SH-SY5Y (cell line): ENCODE measurements at regions not wholly inside any gene's neighbourhood (a gene's known extent, or its start where the extent isn't known, plus 50 kb on each side); places are given as distances from the start of the nearest gene placed in this dataset.

Source experiments
- GATA2 ChIP-seq: IDR thresholded peaks from 2 replicates; pipeline ENCODE4 v1.6.1; 2011; ENCODE audit warnings: mild to moderate bottlenecking, low read depth, low read length
- GATA3 ChIP-seq: IDR thresholded peaks from 2 replicates; pipeline ENCODE4 v1.6.1; 2011; ENCODE audit warnings: low read depth, mild to moderate bottlenecking, low read length, moderate library complexity

- TF ChIP-seq GATA2 = no peak
- TF ChIP-seq GATA3 = no peak
These were observed 128.6 kb upstream of the PWP1 start for GRCh38 chr12:107557026-107557425.

GRCh38 chr12:107557589-107558100 is 128.0 kb upstream of the PWP1 start:
- no peak for TF ChIP-seq GATA3
- no peak for TF ChIP-seq GATA2

- no peak for TF ChIP-seq GATA2
- TF ChIP-seq GATA3 = no peak
These were observed 127.3 kb upstream of the PWP1 start for GRCh38 chr12:107558141-107558815.

GRCh38 chr12:107558816-107559382 is 126.7 kb upstream of the PWP1 start:
- TF ChIP-seq GATA2 = no peak
- TF ChIP-seq GATA3 = no peak

- TF ChIP-seq GATA3 (no peak), GATA2 (no peak)
These were observed 125.3 kb upstream of the PWP1 start for GRCh38 chr12:107560165-107560898.

GRCh38 chr12:107560899-107561285 is 124.7 kb upstream of the PWP1 start:
- TF ChIP-seq GATA3 = no peak
- no peak for TF ChIP-seq GATA2

- no peak for TF ChIP-seq GATA2
- TF ChIP-seq GATA3 = no peak
These were observed 120.7 kb upstream of the PWP1 start for GRCh38 chr12:107564946-107565345.

- TF ChIP-seq GATA3 (no peak), GATA2 (no peak)
These were observed 120.0 kb upstream of the PWP1 start for GRCh38 chr12:107565551-107565950.

GRCh38 chr12:107567876-107568619 is 117.6 kb upstream of the PWP1 start:
- TF ChIP-seq GATA3 (no peak), GATA2 (no peak)

GRCh38 chr12:107568718-107569117 is 116.9 kb upstream of the PWP1 start:
- TF ChIP-seq GATA2 (no peak), GATA3 (no peak)

GRCh38 chr12:107570721-107571120 is 114.9 kb upstream of the PWP1 start:
- TF ChIP-seq GATA3 (no peak), GATA2 (no peak)

GRCh38 chr12:107571492-107571891 is 114.1 kb upstream of the PWP1 start:
- TF ChIP-seq GATA3 (no peak), GATA2 (no peak)

- TF ChIP-seq GATA3 = no peak
- TF ChIP-seq GATA2 = no peak
These were observed 110.9 kb upstream of the PWP1 start for GRCh38 chr12:107574691-107575090.
